Ovary (tissue), 7 donors: ENCODE measurements at regions not wholly inside any gene's neighbourhood (a gene's known extent, or its start where the extent isn't known, plus 50 kb on each side); places are given as distances from the start of the nearest gene placed in this dataset.

Experiments used
- DNase-seq, 5 donors: peaks; one replicate each; pipeline ENCODE4 v3.0.0-alpha.2; 2019 to 2020
- H3K27ac ChIP-seq, 2 donors: fragments of 200-600 bp; one replicate each; pipeline versions ENCODE4 v1.5.1 to v1.8.0; 2019 to 2022
- H3K27me3 ChIP-seq: fragments of 200-600 bp; one replicate; pipeline ENCODE4 v1.8.0; 2022
- H3K36me3 ChIP-seq: fragments of 200-600 bp; sonication (generic); one replicate; pipeline ENCODE4 v1.5.1; 2019
- H3K4me1 ChIP-seq: one replicate; pipeline ENCODE4 v1.8.1; 2013; ENCODE audit warnings: mild to moderate bottlenecking, moderate library complexity; ENCODE audit not compliant: insufficient read depth
- H3K4me3 ChIP-seq: fragments of 200-600 bp; sonication (generic); one replicate; pipeline ENCODE4 v1.5.1; 2017
- H3K9me3 ChIP-seq, 2 donors: fragments of 200-600 bp in 1 of 2; sonication (generic) in 1 of 2; one replicate each; pipeline versions ENCODE4 v1.5.1 to v1.8.1; 2013 to 2019; ENCODE audit warnings: mild to moderate bottlenecking in 1 of 2, moderate library complexity in 1 of 2
- EP300 ChIP-seq: sonication (generic); formaldehyde crosslinking; IDR thresholded peaks from one replicate; pipeline ENCODE4 v1.6.1; 2017; ENCODE audit warnings: antibody characterized with exemption
- POLR2A ChIP-seq: fragments of 450-650 bp; IDR thresholded peaks from one replicate; pipeline ENCODE4 v1.6.1; 2017; ENCODE audit warnings: antibody characterized with exemption, mild to moderate bottlenecking, moderate library complexity
- WGBS, 3 donors: extraction: QIAGEN DNeasy Blood & Tissue Kit in 1 of 3; methylation state at CpG; one replicate each; pipeline versions ENCODE4 v1.1.5 to v1.1.7; 2013 to 2017; 5-methylcytosine and 5-hydroxymethylcytosine counted together
- intact Hi-C, 4 donors: fragments of 100-400 bp; cut with DNase I; formaldehyde crosslinking; loops; one replicate each; pipeline versions ENCODE4 v1.11.0 to v1.15.1; 2022 to 2023
- TF ChIP-seq, protein P1 (sequence below), 3 donors: fragments of 450-650 bp in 2 of 3; fragments of 200-600 bp in 1 of 3; IDR thresholded peaks; one replicate each; pipeline versions ENCODE4 v1.5.1 to v1.8.0; 2016 to 2022; ENCODE audit warnings: antibody characterized with exemption in 3 of 3, mild to moderate bottlenecking in 1 of 3
- donor health status: DM: no; HTN: no; CAD: no; lungs with moderate emphysema.
- donor health status: DM: no; HTN: no; CAD: no.
- donor health status: Bipolar disorder and iron deficiency.
- donor health status: DM: no; HTN: no; CAD: no.
- donor health status: DM: yes; HTN: yes; CAD: no.

DNA sequence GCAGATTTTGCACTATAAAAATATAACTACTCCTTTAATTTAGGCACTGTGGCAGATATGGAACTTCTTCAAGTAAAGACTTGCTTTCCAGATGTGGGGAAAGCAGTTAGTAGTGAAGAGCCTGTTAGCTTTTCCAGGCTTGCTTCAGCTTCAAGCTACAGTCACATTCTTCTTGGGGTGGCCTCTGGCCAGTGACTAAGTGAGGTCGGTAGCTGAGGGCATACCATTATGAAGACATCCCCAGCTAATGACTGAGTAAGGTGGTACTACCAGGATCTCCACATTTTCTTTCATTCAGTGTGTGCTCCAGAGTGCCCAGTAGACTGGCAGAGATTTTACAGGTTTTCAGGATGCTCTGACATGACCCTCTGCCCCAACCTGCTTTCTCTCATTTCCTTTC is 167.1 kb upstream of the KIF2B start:
- TF ChIP-seq EP300 (no peak), POLR2A (no peak)
- TF ChIP-seq, protein P1, sequence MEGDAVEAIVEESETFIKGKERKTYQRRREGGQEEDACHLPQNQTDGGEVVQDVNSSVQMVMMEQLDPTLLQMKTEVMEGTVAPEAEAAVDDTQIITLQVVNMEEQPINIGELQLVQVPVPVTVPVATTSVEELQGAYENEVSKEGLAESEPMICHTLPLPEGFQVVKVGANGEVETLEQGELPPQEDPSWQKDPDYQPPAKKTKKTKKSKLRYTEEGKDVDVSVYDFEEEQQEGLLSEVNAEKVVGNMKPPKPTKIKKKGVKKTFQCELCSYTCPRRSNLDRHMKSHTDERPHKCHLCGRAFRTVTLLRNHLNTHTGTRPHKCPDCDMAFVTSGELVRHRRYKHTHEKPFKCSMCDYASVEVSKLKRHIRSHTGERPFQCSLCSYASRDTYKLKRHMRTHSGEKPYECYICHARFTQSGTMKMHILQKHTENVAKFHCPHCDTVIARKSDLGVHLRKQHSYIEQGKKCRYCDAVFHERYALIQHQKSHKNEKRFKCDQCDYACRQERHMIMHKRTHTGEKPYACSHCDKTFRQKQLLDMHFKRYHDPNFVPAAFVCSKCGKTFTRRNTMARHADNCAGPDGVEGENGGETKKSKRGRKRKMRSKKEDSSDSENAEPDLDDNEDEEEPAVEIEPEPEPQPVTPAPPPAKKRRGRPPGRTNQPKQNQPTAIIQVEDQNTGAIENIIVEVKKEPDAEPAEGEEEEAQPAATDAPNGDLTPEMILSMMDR (IDR thresholded peaks at IDR 0.05): no peak
- Histone ChIP-seq H3K27me3 (no peaks in the 10 kb centered on the region), H3K4me3 (no peak overlapping the region), H3K4me1 (no peaks in the 10 kb centered on the region), H3K9me3 (no peaks in the 10 kb centered on the region), H3K36me3 (no peaks in the 10 kb centered on the region), H3K27ac (no peak overlapping the region)
- intact Hi-C loops: no loop called here
- no peak for DNase-seq
- 53 to 80% (median 57%) methylated on average over 1 of the region's 1 CpG for WGBS, 3 donors

DNA sequence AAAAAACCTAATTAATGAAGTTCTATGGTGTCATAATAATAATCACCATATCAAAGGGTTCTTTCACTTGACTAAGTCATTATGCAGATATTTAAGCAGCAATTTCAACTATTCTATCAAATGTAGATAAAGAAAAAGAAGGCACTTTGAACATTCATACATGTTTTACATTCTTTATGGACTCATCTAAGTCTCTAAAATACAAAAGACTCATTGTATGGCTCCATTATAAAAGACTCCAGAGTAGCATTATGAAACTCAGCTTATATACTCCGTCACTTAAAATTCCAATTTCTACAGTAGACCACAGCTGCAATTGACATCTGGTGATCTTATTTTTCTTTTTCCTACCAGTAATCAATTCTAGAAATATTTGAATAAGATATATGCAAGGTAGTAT is 173.5 kb upstream of the KIF2B start:
- DNase-seq: no peak
- Histone ChIP-seq H3K27ac (no peak overlapping the region), H3K4me3 (no peak overlapping the region), H3K4me1 (no peaks in the 10 kb centered on the region), H3K9me3 (no peaks in the 10 kb centered on the region), H3K27me3 (no peaks in the 10 kb centered on the region), H3K36me3 (no peaks in the 10 kb centered on the region)
- TF ChIP-seq, protein P1 (IDR thresholded peaks at IDR 0.05): no peak
- TF ChIP-seq POLR2A (no peak), EP300 (no peak)
- WGBS, 3 donors: 87 to 96% (median 91%) methylated on average over 1 of the region's 1 CpG
- intact Hi-C loops: no loop called here

DNA sequence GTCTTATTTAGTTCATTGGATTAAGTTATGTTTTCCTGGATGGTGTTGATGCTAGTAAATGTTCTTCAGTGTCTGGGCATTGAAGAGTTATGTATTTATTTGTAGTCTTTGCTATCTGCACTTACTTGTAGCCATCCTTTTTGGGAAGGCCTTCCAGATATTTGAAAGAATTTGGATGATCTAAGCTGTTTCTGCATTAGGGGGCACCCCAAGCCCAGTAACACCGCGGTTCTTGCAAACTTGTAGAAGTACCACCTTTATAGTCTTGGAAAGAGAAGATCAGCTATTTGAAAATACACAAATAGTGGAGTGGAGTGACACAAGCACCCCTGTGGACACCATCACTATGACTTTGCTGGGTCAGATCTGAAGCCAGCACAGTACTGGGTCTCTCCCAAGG is 175.9 kb upstream of the KIF2B start:
- intact Hi-C loops: no loop called here
- H3K27ac ChIP-seq: no peak overlapping the region

GRCh38 chr17:53640808-53641207 is 181.9 kb upstream of the KIF2B start:
- 58 to 67% (median 60%) methylated on average over 1 of the region's 1 CpG for WGBS, 3 donors
- intact Hi-C loops: no loop called here
- H3K27me3 ChIP-seq: no peaks in the 10 kb centered on the region
- no peak for DNase-seq
- H3K9me3 ChIP-seq: no peaks in the 10 kb centered on the region
- no peaks in the 10 kb centered on the region for H3K4me1 ChIP-seq
- no peaks in the 10 kb centered on the region for H3K36me3 ChIP-seq
- H3K27ac ChIP-seq: no peak overlapping the region
- no peak overlapping the region for H3K4me3 ChIP-seq
- TF ChIP-seq EP300: no peak

More for the DNA sequence above, 175.9 kb upstream of the KIF2B start:
- no peaks in the 10 kb centered on the region for H3K36me3 ChIP-seq
- H3K4me3 ChIP-seq: no peak overlapping the region
- no peak for TF ChIP-seq EP300
- TF ChIP-seq, protein P1 (IDR thresholded peaks at IDR 0.05): no peak
- TF ChIP-seq POLR2A: no peak
- no peaks in the 10 kb centered on the region for H3K4me1 ChIP-seq
- WGBS, 3 donors: 95 to 96% (median 96%) methylated on average over 2 of the region's 2 CpGs
- H3K27me3 ChIP-seq: no peaks in the 10 kb centered on the region
- H3K9me3 ChIP-seq: no peaks in the 10 kb centered on the region
- DNase-seq: no peak

- TF ChIP-seq EP300 (no peak), POLR2A (no peak)
- TF ChIP-seq, protein P1 (IDR thresholded peaks at IDR 0.05): no peak
- intact Hi-C loops: no loop called here
- H3K9me3 ChIP-seq: no peaks in the 10 kb centered on the region
- H3K4me3 ChIP-seq: no peak overlapping the region
- no peaks in the 10 kb centered on the region for H3K4me1 ChIP-seq
- DNase-seq: no peak
- no peaks in the 10 kb centered on the region for H3K27me3 ChIP-seq
- 74 to 87% (median 84%) methylated on average over 1 of the region's 1 CpG for WGBS, 3 donors
- no peak overlapping the region for H3K27ac ChIP-seq
- no peaks in the 10 kb centered on the region for H3K36me3 ChIP-seq
Observed at GRCh38 chr17:53635444-53635843, 187.3 kb upstream of the KIF2B start.
